A549 (cell line): ENCODE measurements at regions not wholly inside any gene's neighbourhood (a gene's known extent, or its start where the extent isn't known, plus 50 kb on each side); places are given as distances from the start of the nearest gene placed in this dataset.

ENCODE experiments used
- CEBPB ChIP-seq, 2 experiments: fragments of >200 bp in 1 of 2; sonication (Bioruptor Twin) in 1 of 2; formaldehyde crosslinking in 1 of 2; IDR thresholded peaks; 2 replicates each; pipeline ENCODE4 v1.6.1; 2012 to 2016
- CHD2 ChIP-seq: fragments of 150-350 bp; IDR thresholded peaks from 2 replicates; pipeline ENCODE4 v1.6.1; 2014; ENCODE audit warnings: low read length; ENCODE audit not compliant: partially characterized antibody
- CTCF ChIP-seq: fragments of >200 bp; sonication (Bioruptor Twin); formaldehyde crosslinking; IDR thresholded peaks from 3 replicates; pipeline ENCODE4 v1.5.1; 2016
- EP300 ChIP-seq, 2 experiments: fragments of >200 bp; sonication (Bioruptor Twin); formaldehyde crosslinking; IDR thresholded peaks; 2 replicates in 1 of 2; 3 replicates in 1 of 2; pipeline ENCODE4 v1.6.1; 2016 to 2017
- HDAC2 ChIP-seq: fragments of 200-600 bp; sonication (generic); IDR thresholded peaks from 2 replicates; pipeline ENCODE4 v1.6.1; 2016
- HMGXB4 ChIP-seq: fragments of 250-450 bp; sonication (Bioruptor Pico); IDR thresholded peaks from 2 replicates; pipeline ENCODE4 v1.5.0; 2021; ENCODE audit warnings: mild to moderate bottlenecking, moderate library complexity, borderline replicate concordance
- MAX ChIP-seq: IDR thresholded peaks from 2 replicates; pipeline ENCODE4 v1.6.1; 2012
- PBX3 ChIP-seq: IDR thresholded peaks from 2 replicates; pipeline ENCODE4 v1.6.1; 2012
- POLR2A ChIP-seq: IDR thresholded peaks from 2 replicates; pipeline ENCODE4 v1.6.1; 2012; ENCODE audit warnings: mild to moderate bottlenecking, low read length
- POLR2AphosphoS2 ChIP-seq: conservative IDR thresholded peaks from 2 replicates; pipeline ENCODE4 v1.6.1; 2012; ENCODE audit warnings: low read length, improper control_type of control experiment, inconsistent platforms
- RARB ChIP-seq: fragments of 250-450 bp; sonication (Bioruptor Pico); IDR thresholded peaks from 2 replicates; pipeline ENCODE4 v1.8.0; 2021; ENCODE audit warnings: mild to moderate bottlenecking, moderate library complexity
- RCOR1 ChIP-seq: fragments of 150-350 bp; IDR thresholded peaks from 2 replicates; pipeline ENCODE4 v1.6.1; 2014; ENCODE audit warnings: antibody characterized with exemption, low read length, low read depth

DNA sequence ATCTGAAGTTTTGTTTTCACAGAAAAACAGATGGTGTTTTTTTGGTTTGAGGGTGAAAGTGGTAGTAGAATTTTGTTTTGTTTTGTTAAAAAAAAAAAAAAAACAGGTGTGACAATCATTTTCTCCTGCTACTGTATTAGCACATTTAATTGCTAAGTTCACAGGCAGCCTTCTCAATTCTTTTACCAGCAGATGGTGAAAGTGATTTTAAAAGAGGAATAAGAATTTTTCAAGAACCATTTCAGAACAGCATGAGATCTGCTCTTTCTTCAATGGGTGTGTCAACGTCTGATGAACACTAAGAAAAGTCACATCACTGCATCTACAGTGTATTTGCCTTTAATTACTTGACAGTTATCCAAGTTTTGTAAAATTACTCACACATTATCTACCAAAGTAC lies 303.7 kb upstream of the USP15 start:
- TF ChIP-seq RCOR1 (no peak), POLR2A (no peak), CTCF (no peak), CHD2 (no peak), HMGXB4 (CRISPR knock-in tag) (no peak), RARB (no peak), PBX3 (no peak), CEBPB (IDR thresholded peaks at IDR 0.05) (no peak), POLR2AphosphoS2 (no peak), HDAC2 (no peak), EP300 (IDR thresholded peaks at IDR 0.05) (no peak), MAX (no peak)
